SK-N-SH (cell line): ENCODE measurements at regions not wholly inside any gene's neighbourhood (a gene's known extent, or its start where the extent isn't known, plus 50 kb on each side); places are given as distances from the start of the nearest gene placed in this dataset.

Experiments used
- CTCF ChIA-PET: fragments of 300-600, 350-600 bp; formaldehyde crosslinking; extraction: SDS; loops from one replicate; lab custom pipeline; 2021; lab: Yijun Ruan, JAX
- POLR2A ChIA-PET: fragments of 350-600 bp; sonication (Branson Sonifier 250); formaldehyde crosslinking; extraction: SDS; loops from one replicate; lab custom pipeline; 2020; ENCODE audit warnings: antibody characterized with exemption, inconsistent platforms; lab: Yijun Ruan, JAX
- DNase-seq: peaks from one replicate; pipeline ENCODE4 v3.0.0; 2012
- H2AFZ ChIP-seq: fragments of 200-600 bp; sonication (generic); 2 replicates; pipeline ENCODE4 v1.8.1; 2016; ENCODE audit warnings: antibody characterized with exemption, mild to moderate bottlenecking, low read depth
- H3F3A ChIP-seq: fragments of 200-600 bp; sonication (generic); replicated peaks from 2 replicates; pipeline ENCODE3; 2016; ENCODE audit warnings: antibody characterized with exemption, mild to moderate bottlenecking; ENCODE audit not compliant: insufficient read depth
- H3K27ac ChIP-seq, 2 experiments: fragments of 200-500 bp in 1 of 2; fragments of 200-600 bp in 1 of 2; sonication (Bioruptor generic) in 1 of 2; sonication (generic), shearing (Covaris generic) in 1 of 2; 2 replicates each; pipeline versions ENCODE4 v1.5.1 to v1.6.1; 2014 to 2016; ENCODE audit warnings: low read depth in 2 of 2, inconsistent platforms in 1 of 2, low read length in 1 of 2, mild to moderate bottlenecking in 1 of 2, mixed read lengths in 1 of 2
- H3K27me3 ChIP-seq: fragments of 200-600 bp; sonication (generic), shearing (Covaris generic); 2 replicates; pipeline ENCODE4 v1.6.1; 2016; ENCODE audit warnings: mixed run types; ENCODE audit not compliant: insufficient read depth
- H3K36me3 ChIP-seq, 2 experiments: fragments of 200-500 bp in 1 of 2; fragments of 200-600 bp in 1 of 2; sonication (Bioruptor generic) in 1 of 2; sonication (generic) in 1 of 2; replicated peaks in 1 of 2; 2 replicates each; pipeline versions ENCODE3 to v1.5.1; 2014 to 2016; ENCODE audit warnings: low read length in 1 of 2, mild to moderate bottlenecking in 1 of 2; ENCODE audit not compliant: insufficient read depth in 2 of 2, control insufficient read depth in 1 of 2
- H3K4me1 ChIP-seq, 2 experiments: fragments of 200-500 bp in 1 of 2; fragments of 200-600 bp in 1 of 2; sonication (Bioruptor generic) in 1 of 2; sonication (generic), shearing (Covaris generic) in 1 of 2; 2 replicates each; pipeline versions ENCODE4 v1.5.1 to v1.6.1; 2014 to 2016; ENCODE audit warnings: low read depth in 1 of 2, low read length in 1 of 2, mixed run types in 1 of 2; ENCODE audit not compliant: insufficient read depth in 2 of 2, control insufficient read depth in 1 of 2
- H3K4me2 ChIP-seq: fragments of 200-600 bp; sonication (generic), shearing (Covaris generic); 2 replicates; pipeline ENCODE4 v1.6.1; 2017; ENCODE audit warnings: mixed run types
- H3K4me3 ChIP-seq, 2 experiments: fragments of 200-500 bp in 1 of 2; fragments of 200-600 bp in 1 of 2; sonication (Bioruptor generic) in 1 of 2; sonication (generic), shearing (Covaris generic) in 1 of 2; 2 replicates each; pipeline versions ENCODE4 v1.5.1 to v1.8.1; 2014 to 2016; ENCODE audit warnings: low read depth in 2 of 2, inconsistent platforms in 1 of 2, low read length in 1 of 2, mild to moderate bottlenecking in 1 of 2, mixed read lengths in 1 of 2, moderate library complexity in 1 of 2
- H3K79me2 ChIP-seq: fragments of 200-600 bp; sonication (generic); 2 replicates; pipeline ENCODE4 v1.8.1; 2017; ENCODE audit warnings: mild to moderate bottlenecking; ENCODE audit not compliant: insufficient read depth
- H3K9ac ChIP-seq: fragments of 200-600 bp; sonication (generic); 2 replicates; pipeline ENCODE4 v1.6.1; 2017; ENCODE audit warnings: mixed run types
- H3K9me2 ChIP-seq: fragments of 200-600 bp; sonication (generic); 2 replicates; pipeline ENCODE4 v1.6.1; 2017; ENCODE audit warnings: mixed run types
- H3K9me3 ChIP-seq: fragments of 200-600 bp; sonication (generic); 2 replicates; pipeline ENCODE4 v1.6.1; 2017; ENCODE audit warnings: mixed run types, mild to moderate bottlenecking, moderate library complexity
- H4K20me1 ChIP-seq: fragments of 200-600 bp; sonication (generic); 2 replicates; pipeline ENCODE4 v1.6.1; 2017; ENCODE audit warnings: mild to moderate bottlenecking, mixed run types; ENCODE audit not compliant: insufficient read depth
- CHD2 ChIP-seq: fragments of 150-350 bp; IDR thresholded peaks from 2 replicates; pipeline ENCODE4 v1.6.1; 2018; ENCODE audit warnings: low read length; ENCODE audit not compliant: partially characterized antibody
- FOXM1 ChIP-seq: IDR thresholded peaks from 2 replicates; pipeline ENCODE4 v1.4.0; 2012; ENCODE audit warnings: low read depth, mild to moderate bottlenecking
- GABPA ChIP-seq: IDR thresholded peaks from 2 replicates; pipeline ENCODE4 v1.4.0; 2012; ENCODE audit warnings: low read depth, mild to moderate bottlenecking
- GATA2 ChIP-seq: sonication (generic); formaldehyde crosslinking; IDR thresholded peaks from 2 replicates; pipeline ENCODE4 v1.5.0; 2020; ENCODE audit warnings: mild to moderate bottlenecking, missing genetic modification reagents
- MXI1 ChIP-seq: IDR thresholded peaks from 2 replicates; pipeline ENCODE4 v1.6.1; 2012; ENCODE audit warnings: mild to moderate bottlenecking, low read depth, low read length, improper control_type of control experiment
- NRF1 ChIP-seq: IDR thresholded peaks from 2 replicates; pipeline ENCODE4 v1.6.1; 2012; ENCODE audit warnings: low read depth, mild to moderate bottlenecking, low read length
- RAD21 ChIP-seq: IDR thresholded peaks from 2 replicates; pipeline ENCODE4 v1.6.1; 2012; ENCODE audit warnings: mild to moderate bottlenecking, low read length
- RCOR1 ChIP-seq: fragments of 150-350 bp; IDR thresholded peaks from 2 replicates; pipeline ENCODE4 v1.6.1; 2017; ENCODE audit warnings: antibody characterized with exemption, low read length
- SIN3A ChIP-seq: IDR thresholded peaks from 2 replicates; pipeline ENCODE4 v1.6.1; 2012; ENCODE audit warnings: low read depth, mild to moderate bottlenecking, low read length, moderate library complexity, borderline replicate concordance
- WGBS: methylation state at CpG from one replicate; pipeline ENCODE4 v1.1.6; 2017; ENCODE audit warnings: low lambda C conversion rate; 5-methylcytosine and 5-hydroxymethylcytosine counted together
- TF ChIP-seq, protein P1 (sequence below): IDR thresholded peaks from 2 replicates; pipeline ENCODE4 v1.6.1; 2012; ENCODE audit warnings: mild to moderate bottlenecking, low read depth, low read length, moderate library complexity
- TF ChIP-seq, protein P2 (sequence below): IDR thresholded peaks from 2 replicates; pipeline ENCODE4; 2012
- TF ChIP-seq, protein P3 (sequence below): fragments of 150-350 bp; IDR thresholded peaks from 2 replicates; pipeline ENCODE4 v1.6.1; 2016; ENCODE audit warnings: mild to moderate bottlenecking, low read depth, low read length

DNA sequence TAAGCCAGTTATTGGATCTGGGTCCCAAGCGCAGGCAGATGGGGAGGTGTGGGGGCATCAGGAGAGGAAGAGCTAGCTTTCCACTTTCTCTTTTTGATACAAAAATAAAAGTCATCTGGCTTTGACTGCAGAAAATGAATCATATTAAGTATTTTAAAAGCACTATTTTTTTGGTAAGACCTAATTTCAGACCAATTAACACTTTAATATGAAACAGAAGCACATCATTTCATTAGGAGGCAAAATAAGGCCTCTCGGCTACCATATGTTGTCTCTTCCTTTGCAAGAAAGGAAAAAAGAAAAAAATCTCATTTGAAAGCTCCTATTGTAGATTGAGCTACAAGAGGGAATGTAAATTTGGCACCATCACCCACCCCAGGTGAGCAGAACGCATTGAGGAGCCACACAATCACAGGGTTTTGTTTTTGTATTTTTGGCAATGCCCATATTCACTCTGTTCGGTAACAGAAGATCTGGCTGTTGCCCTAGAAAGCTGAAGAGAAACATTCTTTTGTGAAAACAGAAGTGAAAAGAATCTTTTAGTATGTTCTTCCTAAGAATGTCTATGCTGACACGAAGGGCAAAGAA, 390.7 kb upstream of the ETAA1 start (continued):
- TF ChIP-seq, protein P1, sequence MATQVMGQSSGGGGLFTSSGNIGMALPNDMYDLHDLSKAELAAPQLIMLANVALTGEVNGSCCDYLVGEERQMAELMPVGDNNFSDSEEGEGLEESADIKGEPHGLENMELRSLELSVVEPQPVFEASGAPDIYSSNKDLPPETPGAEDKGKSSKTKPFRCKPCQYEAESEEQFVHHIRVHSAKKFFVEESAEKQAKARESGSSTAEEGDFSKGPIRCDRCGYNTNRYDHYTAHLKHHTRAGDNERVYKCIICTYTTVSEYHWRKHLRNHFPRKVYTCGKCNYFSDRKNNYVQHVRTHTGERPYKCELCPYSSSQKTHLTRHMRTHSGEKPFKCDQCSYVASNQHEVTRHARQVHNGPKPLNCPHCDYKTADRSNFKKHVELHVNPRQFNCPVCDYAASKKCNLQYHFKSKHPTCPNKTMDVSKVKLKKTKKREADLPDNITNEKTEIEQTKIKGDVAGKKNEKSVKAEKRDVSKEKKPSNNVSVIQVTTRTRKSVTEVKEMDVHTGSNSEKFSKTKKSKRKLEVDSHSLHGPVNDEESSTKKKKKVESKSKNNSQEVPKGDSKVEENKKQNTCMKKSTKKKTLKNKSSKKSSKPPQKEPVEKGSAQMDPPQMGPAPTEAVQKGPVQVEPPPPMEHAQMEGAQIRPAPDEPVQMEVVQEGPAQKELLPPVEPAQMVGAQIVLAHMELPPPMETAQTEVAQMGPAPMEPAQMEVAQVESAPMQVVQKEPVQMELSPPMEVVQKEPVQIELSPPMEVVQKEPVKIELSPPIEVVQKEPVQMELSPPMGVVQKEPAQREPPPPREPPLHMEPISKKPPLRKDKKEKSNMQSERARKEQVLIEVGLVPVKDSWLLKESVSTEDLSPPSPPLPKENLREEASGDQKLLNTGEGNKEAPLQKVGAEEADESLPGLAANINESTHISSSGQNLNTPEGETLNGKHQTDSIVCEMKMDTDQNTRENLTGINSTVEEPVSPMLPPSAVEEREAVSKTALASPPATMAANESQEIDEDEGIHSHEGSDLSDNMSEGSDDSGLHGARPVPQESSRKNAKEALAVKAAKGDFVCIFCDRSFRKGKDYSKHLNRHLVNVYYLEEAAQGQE, result no peak
- TF ChIP-seq GATA2 (CRISPR knock-in tag) (peak; percentile 66; the same call in 1 of the 2 replicates), GABPA (no peak), RAD21 (peak; percentile 45)

DNA sequence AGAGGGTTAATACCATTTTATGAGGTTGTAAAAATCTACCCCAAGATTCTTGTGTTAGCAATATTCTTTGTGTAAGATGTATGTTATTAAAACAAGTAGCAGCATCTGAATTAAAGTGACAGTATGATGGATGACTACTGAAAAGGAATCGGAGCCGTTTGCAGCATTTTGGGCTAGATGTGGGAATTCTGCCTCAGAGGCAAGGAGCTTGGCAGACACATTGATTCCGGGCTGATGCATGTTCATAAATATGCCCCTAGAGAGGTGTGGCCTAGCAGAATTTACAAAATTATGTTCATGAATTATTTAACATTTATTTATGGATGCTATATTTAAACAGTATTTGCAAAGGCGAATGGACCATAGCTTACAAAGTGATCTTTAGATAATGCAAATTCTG, 389.0 kb upstream of the ETAA1 start:
- Histone ChIP-seq H3K9me3 (no peaks in the 10 kb centered on the region), H3K27ac (peak overlapping the region in 1 of 2 experiments; percentile 99; a peak in 2 of 4 replicates), H3K79me2 (no peaks in the 10 kb centered on the region), H3F3A (no peaks in the 10 kb centered on the region), H3K4me1 (peaks cover 0 to 27% of the 10 kb centered on the region in 2 experiments; a peak in 2 of 4 replicates), H3K4me2 (no peak overlapping the region), H3K4me3 (no peak overlapping the region), H3K36me3 (no peaks in the 10 kb centered on the region), H4K20me1 (no peaks in the 10 kb centered on the region), H3K9me2 (no peaks in the 10 kb centered on the region), H3K9ac (no peak overlapping the region), H3K27me3 (no peaks in the 10 kb centered on the region), H2AFZ (no peak overlapping the region)
- CTCF ChIA-PET, result interaction anchor here (1.6 kb wide), 1 partner anchor 643 kb away, joined by 4 read pairs; no protein-coding TSS in a partner anchor
- POLR2A ChIA-PET, result no interaction called here
- DNase-seq, result no peak
- WGBS, result 73% methylated on average over 4 of the region's 4 CpGs
- TF ChIP-seq, protein P2, sequence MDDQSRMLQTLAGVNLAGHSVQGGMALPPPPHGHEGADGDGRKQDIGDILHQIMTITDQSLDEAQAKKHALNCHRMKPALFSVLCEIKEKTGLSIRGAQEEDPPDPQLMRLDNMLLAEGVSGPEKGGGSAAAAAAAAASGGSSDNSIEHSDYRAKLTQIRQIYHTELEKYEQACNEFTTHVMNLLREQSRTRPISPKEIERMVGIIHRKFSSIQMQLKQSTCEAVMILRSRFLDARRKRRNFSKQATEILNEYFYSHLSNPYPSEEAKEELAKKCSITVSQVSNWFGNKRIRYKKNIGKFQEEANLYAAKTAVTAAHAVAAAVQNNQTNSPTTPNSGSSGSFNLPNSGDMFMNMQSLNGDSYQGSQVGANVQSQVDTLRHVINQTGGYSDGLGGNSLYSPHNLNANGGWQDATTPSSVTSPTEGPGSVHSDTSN, result no peak
- TF ChIP-seq CHD2, result no peak
- no peak for TF ChIP-seq MXI1
- TF ChIP-seq FOXM1, result no peak
- TF ChIP-seq GATA2 (CRISPR knock-in tag), result no peak
- TF ChIP-seq, protein P3, sequence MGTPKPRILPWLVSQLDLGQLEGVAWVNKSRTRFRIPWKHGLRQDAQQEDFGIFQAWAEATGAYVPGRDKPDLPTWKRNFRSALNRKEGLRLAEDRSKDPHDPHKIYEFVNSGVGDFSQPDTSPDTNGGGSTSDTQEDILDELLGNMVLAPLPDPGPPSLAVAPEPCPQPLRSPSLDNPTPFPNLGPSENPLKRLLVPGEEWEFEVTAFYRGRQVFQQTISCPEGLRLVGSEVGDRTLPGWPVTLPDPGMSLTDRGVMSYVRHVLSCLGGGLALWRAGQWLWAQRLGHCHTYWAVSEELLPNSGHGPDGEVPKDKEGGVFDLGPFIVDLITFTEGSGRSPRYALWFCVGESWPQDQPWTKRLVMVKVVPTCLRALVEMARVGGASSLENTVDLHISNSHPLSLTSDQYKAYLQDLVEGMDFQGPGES, result no peak
- no peak for TF ChIP-seq SIN3A
- no peak for TF ChIP-seq GABPA
- no peak for TF ChIP-seq NRF1
- TF ChIP-seq, protein P1, result no peak
- no peak for TF ChIP-seq RCOR1
